D721Med (cell line): ENCODE measurements at regions not wholly inside any gene's neighbourhood (a gene's known extent, or its start where the extent isn't known, plus 50 kb on each side); places are given as distances from the start of the nearest gene placed in this dataset.

ENCODE experiments used
- DNase-seq: peaks from one replicate; pipeline ENCODE4 v3.0.0; 2011; ENCODE audit warnings: low spot score; ENCODE audit not compliant: insufficient read length
- FAIRE-seq: peaks from 2 replicates; lab custom pipeline; 2011; peaks lifted over from hg19 to GRCh38; lab: Jason Lieb, UNC
- TF ChIP-seq, protein P1 (sequence below): IDR thresholded peaks from 2 replicates; pipeline ENCODE4 v1.5.1; 2012; ENCODE audit warnings: mild to moderate bottlenecking, control low read depth; ENCODE audit not compliant: insufficient read depth; ENCODE audit errors: missing control alignments

- no peak for DNase-seq
- FAIRE-seq = no peak
- TF ChIP-seq, protein P1, sequence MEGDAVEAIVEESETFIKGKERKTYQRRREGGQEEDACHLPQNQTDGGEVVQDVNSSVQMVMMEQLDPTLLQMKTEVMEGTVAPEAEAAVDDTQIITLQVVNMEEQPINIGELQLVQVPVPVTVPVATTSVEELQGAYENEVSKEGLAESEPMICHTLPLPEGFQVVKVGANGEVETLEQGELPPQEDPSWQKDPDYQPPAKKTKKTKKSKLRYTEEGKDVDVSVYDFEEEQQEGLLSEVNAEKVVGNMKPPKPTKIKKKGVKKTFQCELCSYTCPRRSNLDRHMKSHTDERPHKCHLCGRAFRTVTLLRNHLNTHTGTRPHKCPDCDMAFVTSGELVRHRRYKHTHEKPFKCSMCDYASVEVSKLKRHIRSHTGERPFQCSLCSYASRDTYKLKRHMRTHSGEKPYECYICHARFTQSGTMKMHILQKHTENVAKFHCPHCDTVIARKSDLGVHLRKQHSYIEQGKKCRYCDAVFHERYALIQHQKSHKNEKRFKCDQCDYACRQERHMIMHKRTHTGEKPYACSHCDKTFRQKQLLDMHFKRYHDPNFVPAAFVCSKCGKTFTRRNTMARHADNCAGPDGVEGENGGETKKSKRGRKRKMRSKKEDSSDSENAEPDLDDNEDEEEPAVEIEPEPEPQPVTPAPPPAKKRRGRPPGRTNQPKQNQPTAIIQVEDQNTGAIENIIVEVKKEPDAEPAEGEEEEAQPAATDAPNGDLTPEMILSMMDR = no peak
Observed at GRCh38 chr6:137402143-137402680, 92.0 kb downstream of the OLIG3 start.

DNA sequence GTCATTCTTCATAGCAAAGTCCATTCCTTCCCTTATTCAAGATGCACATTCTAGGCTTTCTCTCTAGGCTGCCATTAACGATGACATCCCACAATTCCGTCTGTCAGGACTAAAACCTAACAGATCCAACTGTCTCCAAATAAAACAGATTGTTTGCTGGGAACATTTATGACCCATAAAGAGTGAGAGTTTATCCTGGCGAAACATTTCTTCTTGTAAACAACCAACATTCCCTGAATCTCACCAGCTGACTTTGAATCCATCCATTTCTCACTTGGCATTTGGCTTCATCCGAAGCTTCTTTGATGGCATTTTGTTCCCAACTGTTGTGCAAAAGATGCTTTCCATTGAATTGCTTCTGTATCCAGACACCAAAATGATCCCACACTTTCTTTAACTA is 93.1 kb downstream of the OLIG3 start:
- DNase-seq (no peak), FAIRE-seq (no peak)
- TF ChIP-seq, protein P1 = no peak

- no peak for FAIRE-seq
Observed at GRCh38 chr6:137399881-137400443, 94.2 kb downstream of the OLIG3 start.

DNA sequence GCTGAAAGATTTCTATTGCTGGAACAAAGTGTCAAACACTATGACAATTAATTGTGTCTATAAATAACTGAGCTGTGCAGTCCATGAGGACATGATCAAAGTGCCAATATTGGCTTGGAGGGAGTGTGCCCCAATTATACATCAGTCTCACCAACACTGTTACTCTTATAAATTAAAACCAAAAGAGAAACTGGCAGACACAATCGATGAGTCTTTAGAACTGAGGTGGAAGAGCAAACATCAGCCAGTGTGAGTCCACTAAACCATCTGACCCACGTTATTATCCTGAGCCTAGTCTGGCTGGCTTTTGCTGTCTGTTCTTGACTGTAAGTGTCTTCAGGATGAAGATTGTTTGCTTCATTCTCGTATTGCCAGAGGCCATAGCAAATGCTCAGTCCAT is 98.9 kb downstream of the OLIG3 start:
- TF ChIP-seq, protein P1 = no peak
- no peak for DNase-seq
- FAIRE-seq = no peak

More at GRCh38 chr6:137399881-137400443, 94.2 kb downstream of the OLIG3 start:
- TF ChIP-seq, protein P1 = no peak
- no peak for DNase-seq

GRCh38 chr6:137391061-137391814 is 103.0 kb downstream of the OLIG3 start:
- TF ChIP-seq, protein P1 = no peak
- FAIRE-seq = no peak

DNA sequence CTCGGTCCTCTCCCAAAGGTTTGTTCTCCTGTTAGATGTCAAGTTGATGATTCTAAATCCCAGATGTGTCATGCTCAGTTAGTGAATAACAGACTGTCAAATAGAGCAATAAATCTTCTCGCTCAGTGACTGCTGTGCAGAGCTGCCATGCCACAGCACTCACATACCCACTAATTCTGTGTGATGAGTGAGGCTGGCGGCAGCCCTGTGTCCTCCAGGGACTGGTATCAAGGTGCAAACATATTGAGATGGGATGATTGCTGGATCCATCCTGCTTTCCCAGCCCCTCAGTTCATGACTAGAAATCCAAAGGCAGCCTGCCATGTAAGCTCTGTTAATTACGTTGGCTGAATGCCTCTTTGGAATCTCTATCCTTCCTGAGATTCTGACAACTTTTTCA is 103.9 kb downstream of the OLIG3 start:
- DNase-seq (no peak), FAIRE-seq (no peak)
- TF ChIP-seq, protein P1 = no peak

More at GRCh38 chr6:137391061-137391814, 103.0 kb downstream of the OLIG3 start:
- no peak for DNase-seq

GRCh38 chr6:137389150-137389704 is 105.0 kb downstream of the OLIG3 start:
- FAIRE-seq = no peak
- TF ChIP-seq, protein P1 = no peak
- DNase-seq = no peak
